ENCODE measurements at regions not wholly inside any gene's neighbourhood (a gene's known extent, or its start where the extent isn't known, plus 50 kb on each side); places are given as distances from the start of the nearest gene placed in this dataset.

- TF ChIP-seq MYC (IDR thresholded peaks at IDR 0.05; ENCODE audit: low read depth, low read length) (no peak), CTCF (IDR thresholded peaks at IDR 0.05; ENCODE audit: low read depth, low read length) (no peak), MAX (IDR thresholded peaks at IDR 0.05; ENCODE audit: low read depth, low read length) (no peak)
Observed at GRCh38 chr22:22090650-22091399, 108.2 kb upstream of the TOP3B start.
